GM12878 (cell line): ENCODE measurements at regions not wholly inside any gene's neighbourhood (a gene's known extent, or its start where the extent isn't known, plus 50 kb on each side); places are given as distances from the start of the nearest gene placed in this dataset.

Source experiments
- ATAC-seq: fragments of 200-7000 bp; cut with Tn5 transposase; 3 replicates; pipeline ENCODE4 v1.9.1; 2020; ENCODE audit warnings: mild to moderate bottlenecking, moderate library complexity
- BruUV-seq: library from RNA; stranded (reverse); fragments of 400-500 nt; replicated peaks from 2 replicates; lab custom pipeline; 2021; lab: Mats Ljungman, UMichigan
- CTCF ChIA-PET: fragments of 300-600 bp; sonication (Branson Sonifier 250); formaldehyde crosslinking; extraction: SDS; loops from one replicate; lab custom pipeline; 2021; ENCODE audit warnings: inconsistent platforms; lab: Yijun Ruan, JAX
- POLR2A ChIA-PET: fragments of 350-600 bp; formaldehyde crosslinking; extraction: SDS; loops from one replicate; lab custom pipeline; 2021; ENCODE audit warnings: inconsistent platforms; lab: Charles Lee
- RAD21 ChIA-PET: fragments of 300-600 bp; sonication (Branson Sonifier 250); formaldehyde crosslinking; loops from one replicate; lab custom pipeline; 2023; ENCODE audit warnings: antibody characterized with exemption; ENCODE audit not compliant: unreplicated experiment; lab: Charles Lee
- SMC1A ChIA-PET: fragments of 300-600 bp; sonication (Branson Sonifier 250); formaldehyde crosslinking; loops from one replicate; lab custom pipeline; 2023; ENCODE audit not compliant: unreplicated experiment, uncharacterized antibody; lab: Charles Lee
- DNase-seq: peaks from one replicate; pipeline ENCODE4 v3.0.0-alpha.2; 2011; ENCODE audit warnings: low read depth, low spot score
- FAIRE-seq: peaks from 3 replicates; lab custom pipeline; 2011; peaks lifted over from hg19 to GRCh38; lab: Jason Lieb, UNC
- H2AFZ ChIP-seq: 2 replicates; pipeline ENCODE4 v1.6.0; 2011; ENCODE audit warnings: low read depth, low read length, control low read depth; ENCODE audit not compliant: control insufficient read depth
- H3K27ac ChIP-seq: 2 replicates; pipeline ENCODE4 v1.5.1; 2011; ENCODE audit warnings: control low read depth; ENCODE audit not compliant: control insufficient read depth, insufficient read depth
- H3K27me3 ChIP-seq, 2 experiments: replicated peaks in 1 of 2; 2 replicates each; pipeline versions ENCODE4 v1.6.0 to v1.6.1; 2011; ENCODE audit warnings: low read length in 1 of 2; ENCODE audit not compliant: control insufficient read depth in 2 of 2, insufficient read depth in 2 of 2
- H3K36me3 ChIP-seq, 2 experiments: 2 replicates each; pipeline ENCODE4 v1.5.1; 2011; ENCODE audit warnings: low read length in 1 of 2; ENCODE audit not compliant: control insufficient read depth in 2 of 2, insufficient read depth in 2 of 2
- H3K4me1 ChIP-seq: 2 replicates; pipeline ENCODE4 v1.6.1; 2011; ENCODE audit warnings: mild to moderate bottlenecking, low read length, moderate library complexity, mixed read lengths; ENCODE audit not compliant: control insufficient read depth, insufficient read depth
- H3K4me2 ChIP-seq: 2 replicates; pipeline ENCODE4 v1.6.0; 2011; ENCODE audit warnings: control low read depth; ENCODE audit not compliant: control insufficient read depth, insufficient read depth
- H3K4me3 ChIP-seq: fragments of 200-600 bp; sonication (generic); 2 replicates; pipeline ENCODE4 v1.5.1; 2016
- H3K79me2 ChIP-seq: 2 replicates; pipeline ENCODE4 v1.6.0; 2011; ENCODE audit warnings: low read length; ENCODE audit not compliant: control insufficient read depth, insufficient read depth
- H3K9ac ChIP-seq: 2 replicates; pipeline ENCODE4 v1.8.0; 2011; ENCODE audit warnings: low read length, control low read depth, mixed read lengths; ENCODE audit not compliant: control insufficient read depth, insufficient read depth
- H3K9me3 ChIP-seq: replicated peaks from 3 replicates; pipeline ENCODE4 v1.5.1; 2011; ENCODE audit warnings: mild to moderate bottlenecking, low read length; ENCODE audit not compliant: control insufficient read depth, insufficient read depth
- H4K20me1 ChIP-seq: 2 replicates; pipeline ENCODE4 v1.6.0; 2011; ENCODE audit not compliant: control insufficient read depth, insufficient read depth
- BMI1 ChIP-seq: fragments of 450-650 bp; IDR thresholded peaks from 2 replicates; pipeline ENCODE4 v1.6.1; 2016; ENCODE audit warnings: mild to moderate bottlenecking, moderate library complexity, borderline replicate concordance
- CHD2 ChIP-seq: IDR thresholded peaks from 2 replicates; pipeline ENCODE4 v1.6.1; 2011; ENCODE audit warnings: low read depth, low read length, improper control_type of control experiment, borderline replicate concordance
- HDAC2 ChIP-seq: fragments of 200-600 bp; sonication (generic); IDR thresholded peaks from 2 replicates; pipeline ENCODE4 v1.6.1; 2017
- NBN ChIP-seq: fragments of 450-650 bp; IDR thresholded peaks from 2 replicates; pipeline ENCODE4 v1.6.1; 2016
- NFYA ChIP-seq: IDR thresholded peaks from 2 replicates; pipeline ENCODE4 v1.6.1; 2011; ENCODE audit warnings: low read depth, mild to moderate bottlenecking, low read length, improper control_type of control experiment, borderline replicate concordance
- POLR2AphosphoS5 ChIP-seq: IDR thresholded peaks from 2 replicates; pipeline ENCODE4 v1.6.1; 2011; ENCODE audit warnings: mild to moderate bottlenecking, low read length, inconsistent platforms
- RBBP5 ChIP-seq: fragments of 200-600 bp; sonication (generic); conservative IDR thresholded peaks from 2 replicates; pipeline ENCODE4 v1.6.1; 2016
- SMC3 ChIP-seq: IDR thresholded peaks from 2 replicates; pipeline ENCODE4 v1.6.1; 2011; ENCODE audit warnings: low read length, improper control_type of control experiment, borderline replicate concordance
- STAT3 ChIP-seq: IDR thresholded peaks from 2 replicates; pipeline ENCODE4 v1.6.1; 2011; ENCODE audit warnings: low read depth, low read length, improper control_type of control experiment
- SUPT20H ChIP-seq: IDR thresholded peaks from 2 replicates; pipeline ENCODE4 v1.6.1; 2011; ENCODE audit warnings: low read depth, mild to moderate bottlenecking, low read length, moderate library complexity, borderline replicate concordance; ENCODE audit not compliant: control insufficient read depth
- YBX1 ChIP-seq: fragments of 450-650 bp; IDR thresholded peaks from 2 replicates; pipeline ENCODE4 v1.6.1; 2016; ENCODE audit warnings: antibody characterized with exemption
- ZNF24 ChIP-seq: fragments of 450-650 bp; IDR thresholded peaks from 2 replicates; pipeline ENCODE4 v1.6.1; 2017; ENCODE audit warnings: antibody characterized with exemption, mild to moderate bottlenecking
- ZNF622 ChIP-seq: fragments of 450-650 bp; IDR thresholded peaks from 2 replicates; pipeline ENCODE4 v1.6.1; 2017; ENCODE audit warnings: mild to moderate bottlenecking, inconsistent platforms
- WGBS: methylation state at CpG from one replicate; pipeline ENCODE4 v1.1.6; 2016; ENCODE audit warnings: low lambda C conversion rate; ENCODE audit not compliant: insufficient replicate concordance, insufficient coverage; ENCODE audit errors: missing lambda C conversion rate; 5-methylcytosine and 5-hydroxymethylcytosine counted together
- in situ Hi-C: fragments of 300-500 bp; cut with MboI; formaldehyde crosslinking; loops from 9 replicates; pipeline ENCODE4 v1.14.3; 2018; ENCODE audit warnings: mixed read lengths
- intact Hi-C: fragments of 100-400 bp; cut with micrococcal nuclease; formaldehyde crosslinking; loops from one replicate; pipeline ENCODE4 v1.14.2; 2022; ENCODE audit not compliant: unreplicated experiment
- TF ChIP-seq, protein P1 (sequence below): IDR thresholded peaks from 2 replicates; pipeline ENCODE4 v1.6.1; 2011; ENCODE audit warnings: borderline replicate concordance, low read depth, mild to moderate bottlenecking, moderate library complexity, low read length; ENCODE audit not compliant: insufficient read depth, poor library complexity, severe bottlenecking
- TF ChIP-seq, protein P2 (sequence below): IDR thresholded peaks from 2 replicates; pipeline ENCODE4 v1.6.1; 2011; ENCODE audit warnings: mild to moderate bottlenecking, low read depth, low read length, moderate library complexity; ENCODE audit not compliant: insufficient replicate concordance
- TF ChIP-seq, protein P3 (sequence below): fragments of 450-650 bp; IDR thresholded peaks from 2 replicates; pipeline ENCODE4 v1.6.1; 2016; ENCODE audit warnings: mild to moderate bottlenecking

DNA sequence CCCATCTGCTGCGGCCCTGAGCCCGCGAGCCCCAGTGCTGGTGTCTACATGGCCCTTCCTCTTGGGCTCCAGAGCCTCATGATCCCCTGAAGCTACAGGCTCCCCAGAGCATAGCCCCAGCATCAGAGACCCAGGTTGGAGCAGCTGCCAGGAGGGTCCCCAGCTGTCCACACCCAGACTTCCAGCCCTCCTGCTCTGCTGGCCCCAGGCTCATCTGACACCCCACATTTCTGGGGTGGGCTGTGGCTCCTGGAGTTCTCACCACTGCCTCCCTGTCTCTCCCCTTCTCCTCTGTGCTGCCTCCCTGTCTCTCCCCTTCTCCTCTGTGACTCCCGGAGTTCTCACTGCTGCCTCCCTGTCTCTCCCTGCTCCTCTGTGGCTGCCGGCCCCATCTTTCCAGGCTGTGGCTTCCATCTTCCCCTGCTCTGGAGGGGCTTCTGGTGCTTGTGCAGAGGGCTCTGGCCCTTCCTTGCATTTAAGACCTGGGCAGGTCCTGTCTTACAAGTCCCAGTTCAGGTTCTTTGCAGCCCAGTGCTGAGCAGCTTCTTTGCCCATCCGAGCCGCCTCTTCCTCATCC is 108.1 kb downstream of the ERMARD start (continued):
- no peak for TF ChIP-seq ZNF24
- TF ChIP-seq, protein P1, sequence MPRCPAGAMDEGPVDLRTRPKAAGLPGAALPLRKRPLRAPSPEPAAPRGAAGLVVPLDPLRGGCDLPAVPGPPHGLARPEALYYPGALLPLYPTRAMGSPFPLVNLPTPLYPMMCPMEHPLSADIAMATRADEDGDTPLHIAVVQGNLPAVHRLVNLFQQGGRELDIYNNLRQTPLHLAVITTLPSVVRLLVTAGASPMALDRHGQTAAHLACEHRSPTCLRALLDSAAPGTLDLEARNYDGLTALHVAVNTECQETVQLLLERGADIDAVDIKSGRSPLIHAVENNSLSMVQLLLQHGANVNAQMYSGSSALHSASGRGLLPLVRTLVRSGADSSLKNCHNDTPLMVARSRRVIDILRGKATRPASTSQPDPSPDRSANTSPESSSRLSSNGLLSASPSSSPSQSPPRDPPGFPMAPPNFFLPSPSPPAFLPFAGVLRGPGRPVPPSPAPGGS: no peak

DNA sequence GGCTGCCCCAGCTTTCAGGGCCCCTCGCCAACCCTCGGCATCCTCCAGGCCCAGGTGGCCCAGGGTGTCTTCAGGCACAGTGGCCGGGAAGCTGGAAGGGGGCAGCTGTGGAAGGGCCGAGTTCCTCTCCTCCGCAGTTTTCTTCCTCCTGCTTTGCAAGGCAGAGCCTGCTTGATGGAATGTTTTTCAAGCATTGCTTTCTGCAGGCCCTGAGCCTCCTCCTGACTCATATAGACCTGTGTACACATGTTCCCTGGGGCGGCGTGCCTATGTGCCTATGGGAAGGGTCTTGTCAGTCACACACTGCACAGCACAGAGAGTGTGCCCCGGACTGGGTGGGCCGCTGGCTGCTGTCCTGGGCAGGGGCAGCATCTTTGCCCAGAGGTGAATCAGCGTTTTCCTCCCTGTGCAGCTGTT is 107.5 kb downstream of the ERMARD start:
- Histone ChIP-seq H3K79me2 (no peaks in the 10 kb centered on the region), H3K4me1 (no peaks in the 10 kb centered on the region), H3K36me3 (no peaks in the 10 kb centered on the region), H2AFZ (no peak overlapping the region), H3K4me3 (no peak overlapping the region), H3K9ac (no peak overlapping the region), H4K20me1 (no peaks in the 10 kb centered on the region), H3K9me3 (no peaks in the 10 kb centered on the region; the same call in 2 of the 3 replicates), H3K4me2 (no peak overlapping the region), H3K27ac (no peak overlapping the region), H3K27me3 (no peaks in the 10 kb centered on the region)
- in situ Hi-C loops: no loop called here
- ATAC-seq: no peak
- ChIA-PET RAD21 (no interaction called here), SMC1A (no interaction called here), POLR2A (no interaction called here), CTCF (no interaction called here)
- TF ChIP-seq SUPT20H: no peak
- no peak for TF ChIP-seq HDAC2
- TF ChIP-seq SMC3: no peak
- TF ChIP-seq, protein P2, sequence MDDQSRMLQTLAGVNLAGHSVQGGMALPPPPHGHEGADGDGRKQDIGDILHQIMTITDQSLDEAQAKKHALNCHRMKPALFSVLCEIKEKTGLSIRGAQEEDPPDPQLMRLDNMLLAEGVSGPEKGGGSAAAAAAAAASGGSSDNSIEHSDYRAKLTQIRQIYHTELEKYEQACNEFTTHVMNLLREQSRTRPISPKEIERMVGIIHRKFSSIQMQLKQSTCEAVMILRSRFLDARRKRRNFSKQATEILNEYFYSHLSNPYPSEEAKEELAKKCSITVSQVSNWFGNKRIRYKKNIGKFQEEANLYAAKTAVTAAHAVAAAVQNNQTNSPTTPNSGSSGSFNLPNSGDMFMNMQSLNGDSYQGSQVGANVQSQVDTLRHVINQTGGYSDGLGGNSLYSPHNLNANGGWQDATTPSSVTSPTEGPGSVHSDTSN: no peak
- no peak for TF ChIP-seq BMI1
- no peak for TF ChIP-seq RBBP5
- no peak for TF ChIP-seq NBN
- TF ChIP-seq ZNF622: no peak
- no peak for TF ChIP-seq CHD2
- TF ChIP-seq NFYA: no peak
- no peak for TF ChIP-seq YBX1
- TF ChIP-seq, protein P3, sequence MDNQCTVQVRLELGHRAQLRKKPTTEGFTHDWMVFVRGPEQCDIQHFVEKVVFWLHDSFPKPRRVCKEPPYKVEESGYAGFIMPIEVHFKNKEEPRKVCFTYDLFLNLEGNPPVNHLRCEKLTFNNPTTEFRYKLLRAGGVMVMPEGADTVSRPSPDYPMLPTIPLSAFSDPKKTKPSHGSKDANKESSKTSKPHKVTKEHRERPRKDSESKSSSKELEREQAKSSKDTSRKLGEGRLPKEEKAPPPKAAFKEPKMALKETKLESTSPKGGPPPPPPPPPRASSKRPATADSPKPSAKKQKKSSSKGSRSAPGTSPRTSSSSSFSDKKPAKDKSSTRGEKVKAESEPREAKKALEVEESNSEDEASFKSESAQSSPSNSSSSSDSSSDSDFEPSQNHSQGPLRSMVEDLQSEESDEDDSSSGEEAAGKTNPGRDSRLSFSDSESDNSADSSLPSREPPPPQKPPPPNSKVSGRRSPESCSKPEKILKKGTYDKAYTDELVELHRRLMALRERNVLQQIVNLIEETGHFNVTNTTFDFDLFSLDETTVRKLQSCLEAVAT: no peak
- no peak for TF ChIP-seq POLR2AphosphoS5
- TF ChIP-seq STAT3: no peak
- WGBS: 59% methylated on average over 10 of the region's 10 CpGs
- intact Hi-C loops: no loop called here
- DNase-seq: no peak
- BruUV-seq: no TSS peak
- no peak for FAIRE-seq
